ENCODE measurements at regions not wholly inside any gene's neighbourhood (a gene's known extent, or its start where the extent isn't known, plus 50 kb on each side); places are given as distances from the start of the nearest gene placed in this dataset.

DNA sequence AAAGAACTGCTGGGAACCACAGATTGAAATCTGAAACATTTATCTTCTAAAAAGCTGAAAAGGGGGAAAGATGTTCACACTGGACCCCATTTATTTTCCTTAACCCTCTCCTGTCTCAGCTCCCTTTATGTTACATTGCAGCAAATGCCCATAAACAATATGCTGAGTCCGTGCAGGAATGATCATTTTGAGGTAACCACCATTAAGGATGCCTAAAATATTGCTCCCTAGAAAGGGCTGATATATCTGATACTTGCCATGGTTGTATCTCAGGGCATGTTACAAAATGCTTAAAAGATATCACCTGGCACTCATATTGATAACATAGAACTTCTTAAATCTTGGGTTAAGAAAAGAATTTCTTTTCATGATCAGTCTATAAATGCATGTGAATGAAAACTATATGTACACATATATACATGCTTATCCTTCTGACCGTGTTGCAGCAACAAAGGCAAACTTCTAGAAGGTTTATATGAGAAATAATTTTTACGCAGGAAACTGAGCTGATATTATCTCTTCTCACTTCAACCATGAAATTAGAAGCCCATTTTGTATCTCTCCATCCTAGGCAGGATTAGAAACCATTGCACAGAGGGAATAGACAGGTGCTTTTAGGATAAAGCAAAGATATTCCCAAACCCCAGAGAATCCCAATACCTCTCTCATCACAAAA is 362.7 kb upstream of the SLC30A5 start:
- TF ChIP-seq, protein P1, sequence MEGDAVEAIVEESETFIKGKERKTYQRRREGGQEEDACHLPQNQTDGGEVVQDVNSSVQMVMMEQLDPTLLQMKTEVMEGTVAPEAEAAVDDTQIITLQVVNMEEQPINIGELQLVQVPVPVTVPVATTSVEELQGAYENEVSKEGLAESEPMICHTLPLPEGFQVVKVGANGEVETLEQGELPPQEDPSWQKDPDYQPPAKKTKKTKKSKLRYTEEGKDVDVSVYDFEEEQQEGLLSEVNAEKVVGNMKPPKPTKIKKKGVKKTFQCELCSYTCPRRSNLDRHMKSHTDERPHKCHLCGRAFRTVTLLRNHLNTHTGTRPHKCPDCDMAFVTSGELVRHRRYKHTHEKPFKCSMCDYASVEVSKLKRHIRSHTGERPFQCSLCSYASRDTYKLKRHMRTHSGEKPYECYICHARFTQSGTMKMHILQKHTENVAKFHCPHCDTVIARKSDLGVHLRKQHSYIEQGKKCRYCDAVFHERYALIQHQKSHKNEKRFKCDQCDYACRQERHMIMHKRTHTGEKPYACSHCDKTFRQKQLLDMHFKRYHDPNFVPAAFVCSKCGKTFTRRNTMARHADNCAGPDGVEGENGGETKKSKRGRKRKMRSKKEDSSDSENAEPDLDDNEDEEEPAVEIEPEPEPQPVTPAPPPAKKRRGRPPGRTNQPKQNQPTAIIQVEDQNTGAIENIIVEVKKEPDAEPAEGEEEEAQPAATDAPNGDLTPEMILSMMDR (IDR thresholded peaks at IDR 0.05) = peak in 1 of 3 experiments; percentile 1
- no peak for TF ChIP-seq POLR2A (IDR thresholded peaks at IDR 0.05; ENCODE audit: low read depth)
- no peak for TF ChIP-seq POLR2AphosphoS5 (IDR thresholded peaks at IDR 0.05)
